GM12864 (cell line): ENCODE measurements at regions not wholly inside any gene's neighbourhood (a gene's known extent, or its start where the extent isn't known, plus 50 kb on each side); places are given as distances from the start of the nearest gene placed in this dataset.
"Not testable (repeated sequence)": the region's sequence is repeated elsewhere in the genome, so short reads cannot be mapped to it uniquely, and the experiment has no call there.

Source experiments
- DNase-seq: peaks from one replicate; pipeline ENCODE4 v3.0.0-alpha.2; 2011; ENCODE audit warnings: low read depth
- H3K4me3 ChIP-seq: 2 replicates; pipeline ENCODE4 v1.5.1; 2011; ENCODE audit warnings: mild to moderate bottlenecking, low read depth, low read length, control low read depth
- CTCF ChIP-seq: IDR thresholded peaks from 2 replicates; pipeline ENCODE4 v1.5.1; 2011; ENCODE audit warnings: low read depth, mild to moderate bottlenecking, moderate library complexity, low read length, control low read depth, inconsistent platforms; ENCODE audit errors: missing control alignments

- no peak overlapping the region for H3K4me3 ChIP-seq
- no peak for DNase-seq
- no peak for TF ChIP-seq CTCF
Observed at GRCh38 chr12:5173511-5174011, 129.9 kb downstream of the KCNA5 start.

GRCh38 chr12:5175415-5175814, 131.7 kb downstream of the KCNA5 start:
- not testable (repeated sequence) for H3K4me3 ChIP-seq, DNase-seq

GRCh38 chr12:5176036-5176435, 132.4 kb downstream of the KCNA5 start:
- TF ChIP-seq CTCF, result no peak
- H3K4me3 ChIP-seq, result no peak overlapping the region
- DNase-seq, result no peak

- no peak for DNase-seq
- TF ChIP-seq CTCF, result no peak
- no peak overlapping the region for H3K4me3 ChIP-seq
Observed at GRCh38 chr12:5177096-5177495, 133.4 kb downstream of the KCNA5 start.

GRCh38 chr12:5177731-5178130, 134.1 kb downstream of the KCNA5 start:
- no peak for TF ChIP-seq CTCF
- no peak overlapping the region for H3K4me3 ChIP-seq
- no peak for DNase-seq

- no peak for DNase-seq
- H3K4me3 ChIP-seq, result no peak overlapping the region
- no peak for TF ChIP-seq CTCF
Observed at GRCh38 chr12:5178571-5178970, 134.9 kb downstream of the KCNA5 start.

GRCh38 chr12:5180496-5180895, 136.8 kb downstream of the KCNA5 start:
- H3K4me3 ChIP-seq, result no peak overlapping the region
- TF ChIP-seq CTCF, result no peak
- no peak for DNase-seq
